C4-2B (cell line): ENCODE measurements at regions not wholly inside any gene's neighbourhood (a gene's known extent, or its start where the extent isn't known, plus 50 kb on each side); places are given as distances from the start of the nearest gene placed in this dataset.
A peak's percentile ranks its signal among the peaks of the same experiment; 100 is the strongest.

Experiments used
- CTCF ChIP-seq: fragments of 450-650 bp; conservative IDR thresholded peaks from 2 replicates; pipeline ENCODE4 v1.5.1; 2017; ENCODE audit warnings: mild to moderate bottlenecking
- ZFX ChIP-seq: fragments of 450-650 bp; IDR thresholded peaks from 2 replicates; pipeline ENCODE4 v1.6.1; 2017

GRCh38 chr6:93017213-93017612 lies 402.1 kb downstream of the EPHA7 start:
- TF ChIP-seq CTCF (peak; percentile 32), ZFX (no peak)
